Stomach (tissue), 4 donors: ENCODE measurements at regions not wholly inside any gene's neighbourhood (a gene's known extent, or its start where the extent isn't known, plus 50 kb on each side); places are given as distances from the start of the nearest gene placed in this dataset.

Source experiments
- EP300 ChIP-seq: sonication (generic); formaldehyde crosslinking; IDR thresholded peaks from one replicate; pipeline ENCODE4 v1.6.1; 2017; ENCODE audit warnings: antibody characterized with exemption
- POLR2A ChIP-seq, 4 donors: fragments of 450-650 bp; IDR thresholded peaks; one replicate each; pipeline ENCODE4 v1.6.1; 2016; ENCODE audit warnings: antibody characterized with exemption in 4 of 4, control low read depth in 2 of 4, mild to moderate bottlenecking in 1 of 4, moderate library complexity in 1 of 4
- POLR2AphosphoS5 ChIP-seq, 3 donors: sonication (generic); formaldehyde crosslinking; IDR thresholded peaks; one replicate each; pipeline ENCODE4 v1.6.1; 2016; ENCODE audit warnings: antibody characterized with exemption in 3 of 3
- TF ChIP-seq, protein P1 (sequence below), 7 experiments: fragments of 450-650 bp in 4 of 7; fragments of 200-600 bp in 3 of 7; sonication (generic) in 3 of 7; IDR thresholded peaks; one replicate each; pipeline ENCODE4 v1.5.1; 2016 to 2019; ENCODE audit warnings: antibody characterized with exemption in 7 of 7, control low read depth in 2 of 7, mild to moderate bottlenecking in 1 of 7

DNA sequence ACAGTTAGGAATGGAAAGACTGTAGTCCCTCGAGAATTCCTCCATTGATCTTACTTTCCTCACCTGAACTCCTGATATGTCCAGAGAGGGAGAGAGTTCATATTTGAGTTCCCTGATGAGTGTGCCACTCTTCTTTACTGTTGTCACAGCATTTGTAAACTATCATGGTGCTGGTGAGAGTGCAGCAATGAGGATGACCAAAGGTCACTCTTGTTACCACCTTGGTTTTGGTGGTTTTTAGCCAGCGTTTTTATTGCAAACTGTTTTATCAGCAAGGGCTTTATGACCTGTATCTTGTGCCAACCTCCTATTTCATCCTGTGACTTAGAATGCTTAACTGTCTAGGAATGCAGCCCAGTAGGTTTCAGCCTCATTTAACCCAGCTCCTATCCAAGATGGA lies 1062.5 kb downstream of the BCL11A start:
- TF ChIP-seq POLR2A (IDR thresholded peaks at IDR 0.05) (no peak), EP300 (no peak), POLR2AphosphoS5 (IDR thresholded peaks at IDR 0.05) (no peak)
- TF ChIP-seq, protein P1, sequence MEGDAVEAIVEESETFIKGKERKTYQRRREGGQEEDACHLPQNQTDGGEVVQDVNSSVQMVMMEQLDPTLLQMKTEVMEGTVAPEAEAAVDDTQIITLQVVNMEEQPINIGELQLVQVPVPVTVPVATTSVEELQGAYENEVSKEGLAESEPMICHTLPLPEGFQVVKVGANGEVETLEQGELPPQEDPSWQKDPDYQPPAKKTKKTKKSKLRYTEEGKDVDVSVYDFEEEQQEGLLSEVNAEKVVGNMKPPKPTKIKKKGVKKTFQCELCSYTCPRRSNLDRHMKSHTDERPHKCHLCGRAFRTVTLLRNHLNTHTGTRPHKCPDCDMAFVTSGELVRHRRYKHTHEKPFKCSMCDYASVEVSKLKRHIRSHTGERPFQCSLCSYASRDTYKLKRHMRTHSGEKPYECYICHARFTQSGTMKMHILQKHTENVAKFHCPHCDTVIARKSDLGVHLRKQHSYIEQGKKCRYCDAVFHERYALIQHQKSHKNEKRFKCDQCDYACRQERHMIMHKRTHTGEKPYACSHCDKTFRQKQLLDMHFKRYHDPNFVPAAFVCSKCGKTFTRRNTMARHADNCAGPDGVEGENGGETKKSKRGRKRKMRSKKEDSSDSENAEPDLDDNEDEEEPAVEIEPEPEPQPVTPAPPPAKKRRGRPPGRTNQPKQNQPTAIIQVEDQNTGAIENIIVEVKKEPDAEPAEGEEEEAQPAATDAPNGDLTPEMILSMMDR (IDR thresholded peaks at IDR 0.05), result no peak
